ENCODE measurements at regions not wholly inside any gene's neighbourhood (a gene's known extent, or its start where the extent isn't known, plus 50 kb on each side); places are given as distances from the start of the nearest gene placed in this dataset.

DNA sequence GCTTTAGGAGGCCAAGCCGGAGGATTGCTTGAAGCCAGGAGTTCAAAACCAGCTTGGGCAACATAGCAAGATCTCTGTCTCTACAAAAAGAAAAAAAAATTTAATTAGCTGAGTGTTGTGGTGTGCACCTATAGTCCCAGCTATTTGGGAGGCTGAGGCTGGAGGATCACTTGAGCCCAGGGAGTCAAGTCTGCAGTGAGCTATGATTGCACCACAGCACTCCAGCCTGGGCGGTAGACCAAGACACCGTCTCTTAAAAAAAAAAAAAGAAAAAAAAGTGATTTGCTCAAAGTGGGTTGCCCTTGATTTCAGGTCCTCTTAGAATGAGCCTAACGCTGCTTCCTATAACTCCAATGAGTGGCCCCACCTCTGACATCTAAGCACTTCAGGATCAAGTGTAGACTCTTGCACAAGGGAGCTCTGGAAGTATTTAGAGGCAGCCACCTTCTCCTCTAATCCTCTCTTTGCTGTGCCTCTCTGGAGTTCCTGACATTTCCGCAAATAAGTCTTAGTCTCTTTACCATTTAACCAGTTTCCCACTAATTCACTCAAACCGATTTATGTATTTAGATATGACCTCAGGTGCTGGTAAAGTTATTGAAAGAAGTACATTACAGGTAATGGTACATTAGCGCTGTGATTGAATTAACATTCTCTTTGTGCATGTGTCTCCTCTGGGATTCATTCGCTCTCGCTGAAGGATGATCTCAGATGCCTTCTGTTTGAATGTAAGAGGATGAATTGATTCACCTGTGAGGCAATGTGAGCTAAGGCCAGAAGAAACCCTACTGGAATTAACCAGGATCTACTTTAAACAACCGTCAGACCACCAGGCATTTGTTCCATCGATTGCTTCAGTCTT lies 60.8 kb upstream of the CELF2 start:
- H3K4me1 ChIP-seq = no peaks in the 10 kb centered on the region
- no peak for TF ChIP-seq CTCF (IDR thresholded peaks at IDR 0.05)
- TF ChIP-seq POLR2A (IDR thresholded peaks at IDR 0.05) = no peak
- DNase-seq = no peak
- no peak overlapping the region for H3K4me3 ChIP-seq
- H3K27ac ChIP-seq = no peak overlapping the region
- H3K27me3 ChIP-seq = no peaks in the 10 kb centered on the region
- 92 to 93% methylated on average over 11 of the region's 11 CpGs for whole genome bisulfite sequencing, 2 donors
- intact Hi-C loops (cut with DNase I) = no loop called here
- no peaks in the 10 kb centered on the region for H3K36me3 ChIP-seq
- H3K9me3 ChIP-seq = no peaks in the 10 kb centered on the region

GRCh38 chr10:10958041-10958440 lies 59.6 kb upstream of the CELF2 start:
- no peaks in the 10 kb centered on the region for H3K4me1 ChIP-seq
- H3K36me3 ChIP-seq = no peaks in the 10 kb centered on the region
- H3K9me3 ChIP-seq = no peaks in the 10 kb centered on the region
- H3K4me3 ChIP-seq = no peak overlapping the region
- intact Hi-C loops (cut with DNase I) = no loop called here
- no peaks in the 10 kb centered on the region for H3K27me3 ChIP-seq
- TF ChIP-seq POLR2A (IDR thresholded peaks at IDR 0.05) = no peak
- no peak for TF ChIP-seq CTCF (IDR thresholded peaks at IDR 0.05)
- no peak overlapping the region for H3K27ac ChIP-seq
- 53 to 68% methylated on average over 3 of the region's 3 CpGs for WGBS, 2 donors
- DNase-seq = no peak

- Histone ChIP-seq H3K4me3 (no peak overlapping the region), H3K27me3 (no peaks in the 10 kb centered on the region), H3K9me3 (no peaks in the 10 kb centered on the region), H3K36me3 (no peaks in the 10 kb centered on the region), H3K27ac (no peak overlapping the region), H3K4me1 (no peaks in the 10 kb centered on the region)
- no peak for TF ChIP-seq POLR2A (IDR thresholded peaks at IDR 0.05)
- WGBS, 2 donors = 69 to 70% methylated on average over 3 of the region's 3 CpGs
- DNase-seq = no peak
- intact Hi-C loops (cut with DNase I) = no loop called here
These were observed 58.0 kb upstream of the CELF2 start for GRCh38 chr10:10959666-10960065.

DNA sequence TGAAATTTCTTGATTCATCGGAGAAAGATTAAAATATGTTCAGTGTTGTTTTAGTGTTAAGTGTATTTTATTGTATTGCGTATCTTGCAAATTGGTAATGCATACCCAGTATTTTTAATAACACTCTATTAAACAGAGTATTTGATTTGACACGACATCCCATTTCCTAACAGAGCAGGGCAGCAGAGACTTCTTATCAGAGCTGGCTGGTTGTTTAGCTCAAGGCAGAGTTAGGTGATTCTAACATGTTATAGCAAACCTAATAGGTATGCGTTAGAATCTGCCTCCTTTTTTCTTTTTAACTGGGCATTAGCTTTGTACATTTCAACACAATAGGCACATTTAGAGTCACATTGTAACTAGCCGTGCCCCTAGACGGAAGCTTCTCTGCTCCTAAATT lies 57.1 kb upstream of the CELF2 start:
- H3K4me1 ChIP-seq = no peaks in the 10 kb centered on the region
- no peaks in the 10 kb centered on the region for H3K27me3 ChIP-seq
- 79 to 84% methylated on average over 6 of the region's 6 CpGs for WGBS, 2 donors
- H3K27ac ChIP-seq = no peak overlapping the region
- DNase-seq = no peak
- no peaks in the 10 kb centered on the region for H3K36me3 ChIP-seq
- H3K9me3 ChIP-seq = no peaks in the 10 kb centered on the region
- intact Hi-C loops (cut with DNase I) = no loop called here
- TF ChIP-seq CTCF (IDR thresholded peaks at IDR 0.05) (no peak), POLR2A (IDR thresholded peaks at IDR 0.05) (no peak)
- no peak overlapping the region for H3K4me3 ChIP-seq

DNA sequence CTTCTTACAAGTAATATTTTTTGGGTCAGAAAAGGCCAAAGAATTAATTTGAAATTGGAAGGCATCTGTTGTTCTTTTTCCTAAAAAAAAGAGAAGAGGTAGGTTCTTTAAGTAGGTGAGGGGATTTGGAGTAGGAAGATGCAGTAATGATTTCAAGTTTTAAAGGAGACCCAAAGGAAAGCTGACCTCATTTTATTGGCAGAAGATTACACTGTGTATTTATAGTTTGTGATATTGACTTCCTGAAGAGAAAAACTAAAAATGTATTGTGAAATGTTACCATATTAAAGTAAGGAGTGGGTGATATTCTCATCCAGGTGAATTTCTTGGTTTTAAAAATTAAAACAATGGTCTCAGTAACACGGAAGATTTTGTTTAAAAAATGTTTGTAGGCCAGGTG lies 56.6 kb upstream of the CELF2 start:
- Histone ChIP-seq H3K4me3 (no peak overlapping the region), H3K27me3 (no peaks in the 10 kb centered on the region), H3K27ac (no peak overlapping the region), H3K36me3 (no peaks in the 10 kb centered on the region), H3K4me1 (no peaks in the 10 kb centered on the region), H3K9me3 (no peaks in the 10 kb centered on the region)
- 68 to 81% methylated on average over 1 of the region's 1 CpG for WGBS, 2 donors
- no peak for DNase-seq
- intact Hi-C loops (cut with DNase I) = no loop called here
- no peak for TF ChIP-seq POLR2A (IDR thresholded peaks at IDR 0.05)
- no peak for TF ChIP-seq CTCF (IDR thresholded peaks at IDR 0.05)

Measured in esophagus squamous epithelium (tissue), 5 donors.